ENCODE measurements at regions not wholly inside any gene's neighbourhood (a gene's known extent, or its start where the extent isn't known, plus 50 kb on each side); places are given as distances from the start of the nearest gene placed in this dataset.

GRCh38 chr5:129204525-129204924, 110.0 kb downstream of the ISOC1 start:
- TF ChIP-seq EZH2phosphoT487 (IDR thresholded peaks at IDR 0.05; ENCODE audit: borderline replicate concordance, low read depth, low read length) (no peak), CTCF (conservative IDR thresholded peaks at IDR 0.05; ENCODE audit: low read length) (no peak)

All from OCI-LY7 (cell line).